ENCODE measurements at regions not wholly inside any gene's neighbourhood (a gene's known extent, or its start where the extent isn't known, plus 50 kb on each side); places are given as distances from the start of the nearest gene placed in this dataset.

DNA sequence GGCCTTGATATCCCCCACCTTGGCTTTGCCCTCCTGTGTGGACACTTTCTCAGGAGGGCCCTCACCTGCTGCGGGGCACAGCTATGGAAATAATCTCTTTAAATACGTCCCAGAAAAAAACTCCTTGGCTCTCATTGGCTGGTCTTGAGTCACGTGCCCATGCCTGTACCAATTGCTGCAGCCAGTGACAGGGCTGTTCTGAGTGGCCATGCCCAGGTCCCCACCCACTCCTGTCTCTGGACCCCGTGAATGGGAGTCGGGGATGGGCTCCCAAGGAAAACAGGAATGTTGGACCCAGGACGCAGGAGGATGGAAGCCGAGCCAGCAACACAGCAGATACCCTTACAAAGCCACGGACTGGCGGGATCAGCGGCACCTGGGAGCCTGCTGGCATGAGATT is 53.1 kb upstream of the CDR2 start:
- H3K4me1 ChIP-seq (ENCODE audit: control insufficient read depth, extremely low read depth, insufficient read depth, low read length): no peaks in the 10 kb centered on the region
- H3K27me3 ChIP-seq (ENCODE audit: control insufficient read depth in 2 of 2, insufficient read depth in 2 of 2, low read length in 2 of 2): no peaks in the 10 kb centered on the region
- FAIRE-seq (no peak), DNase-seq (ENCODE audit: low read depth, low spot score) (no peak)
- H3K27ac ChIP-seq (ENCODE audit: insufficient read depth, low read depth, low read length): no peak overlapping the region
- dilution Hi-C loops (cut with MboI; ENCODE audit: extremely low pct_ligation_motif_present, low sequenced_read_pairs): no loop called here
- no peak overlapping the region for H3K9ac ChIP-seq (replicated peaks; ENCODE audit: extremely low read depth, insufficient read depth, low read length)
- no peak overlapping the region for H3K4me3 ChIP-seq (replicated peaks in 1 of 3; ENCODE audit: insufficient read depth in 1 of 3, low read depth in 1 of 3, low read length in 3 of 3)
- no peak overlapping the region for H3K4me2 ChIP-seq (ENCODE audit: insufficient read depth, low read length)
- CTCF ChIA-PET: interaction anchor here (0.7 kb wide), 1 partner anchor 106 kb away, joined by 3 read pairs; no protein-coding TSS in a partner anchor
- POLR2A ChIA-PET: no interaction called here
- no peaks in the 10 kb centered on the region for H3K9me1 ChIP-seq (replicated peaks; ENCODE audit: control insufficient read depth, extremely low read depth, insufficient read depth, low read length)
- H2AFZ ChIP-seq (ENCODE audit: low read depth, low read length): no peak overlapping the region
- peaks cover 0 to 17% of the 10 kb centered on the region in 2 experiments for H3K36me3 ChIP-seq (ENCODE audit: control insufficient read depth in 2 of 2, extremely low read depth in 1 of 2, insufficient read depth in 2 of 2, low read length in 2 of 2)
- BruUV-seq (replicated peaks): no TSS peak
- H3K9me3 ChIP-seq (replicated peaks; ENCODE audit: control insufficient read depth, insufficient read depth, low read length): no peaks in the 10 kb centered on the region
- no peaks in the 10 kb centered on the region for H3K79me2 ChIP-seq (ENCODE audit: control insufficient read depth, insufficient read depth, low read length)
- no peaks in the 10 kb centered on the region for H4K20me1 ChIP-seq (replicated peaks; ENCODE audit: control insufficient read depth, extremely low read depth, insufficient read depth, low read length)
- intact Hi-C loops (cut with micrococcal nuclease): no loop called here
- TF ChIP-seq POLR2AphosphoS5 (IDR thresholded peaks at IDR 0.05; ENCODE audit: insufficient read depth, low read depth, low read length): no peak
- no peak for TF ChIP-seq POLR2A (IDR thresholded peaks at IDR 0.05; ENCODE audit: low read depth, low read length)
- TF ChIP-seq, protein P1, sequence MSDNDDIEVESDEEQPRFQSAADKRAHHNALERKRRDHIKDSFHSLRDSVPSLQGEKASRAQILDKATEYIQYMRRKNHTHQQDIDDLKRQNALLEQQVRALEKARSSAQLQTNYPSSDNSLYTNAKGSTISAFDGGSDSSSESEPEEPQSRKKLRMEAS (IDR thresholded peaks at IDR 0.05; ENCODE audit: insufficient read depth, insufficient read length): no peak
- no peak for TF ChIP-seq EZH2 (IDR thresholded peaks at IDR 0.05; ENCODE audit: borderline replicate concordance, low read depth, low read length, severe bottlenecking)
- no peak for TF ChIP-seq MYC (IDR thresholded peaks at IDR 0.05; ENCODE audit: low read depth, low read length)
- TF ChIP-seq JUN (IDR thresholded peaks at IDR 0.05; ENCODE audit: borderline replicate concordance, insufficient read depth, insufficient read length, low read depth): no peak
- TF ChIP-seq GATA2 (IDR thresholded peaks at IDR 0.05; ENCODE audit: insufficient read depth, insufficient read length, low read depth, low read length): no peak
- no peak for TF ChIP-seq FOS (IDR thresholded peaks at IDR 0.05; ENCODE audit: borderline replicate concordance, insufficient read depth, low read length)
- TF ChIP-seq, protein P2, sequence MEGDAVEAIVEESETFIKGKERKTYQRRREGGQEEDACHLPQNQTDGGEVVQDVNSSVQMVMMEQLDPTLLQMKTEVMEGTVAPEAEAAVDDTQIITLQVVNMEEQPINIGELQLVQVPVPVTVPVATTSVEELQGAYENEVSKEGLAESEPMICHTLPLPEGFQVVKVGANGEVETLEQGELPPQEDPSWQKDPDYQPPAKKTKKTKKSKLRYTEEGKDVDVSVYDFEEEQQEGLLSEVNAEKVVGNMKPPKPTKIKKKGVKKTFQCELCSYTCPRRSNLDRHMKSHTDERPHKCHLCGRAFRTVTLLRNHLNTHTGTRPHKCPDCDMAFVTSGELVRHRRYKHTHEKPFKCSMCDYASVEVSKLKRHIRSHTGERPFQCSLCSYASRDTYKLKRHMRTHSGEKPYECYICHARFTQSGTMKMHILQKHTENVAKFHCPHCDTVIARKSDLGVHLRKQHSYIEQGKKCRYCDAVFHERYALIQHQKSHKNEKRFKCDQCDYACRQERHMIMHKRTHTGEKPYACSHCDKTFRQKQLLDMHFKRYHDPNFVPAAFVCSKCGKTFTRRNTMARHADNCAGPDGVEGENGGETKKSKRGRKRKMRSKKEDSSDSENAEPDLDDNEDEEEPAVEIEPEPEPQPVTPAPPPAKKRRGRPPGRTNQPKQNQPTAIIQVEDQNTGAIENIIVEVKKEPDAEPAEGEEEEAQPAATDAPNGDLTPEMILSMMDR (IDR thresholded peaks at IDR 0.05; ENCODE audit: extremely low read depth in 1 of 2, insufficient read depth in 1 of 2, low read depth in 1 of 2, low read length in 2 of 2): no peak

Data from endothelial cell of umbilical vein (primary cell).